Ovary (tissue), 7 donors: ENCODE measurements at regions not wholly inside any gene's neighbourhood (a gene's known extent, or its start where the extent isn't known, plus 50 kb on each side); places are given as distances from the start of the nearest gene placed in this dataset.

Source experiments
- DNase-seq, 5 donors: peaks; one replicate each; pipeline ENCODE4 v3.0.0-alpha.2; 2019 to 2020
- H3K27ac ChIP-seq, 2 donors: fragments of 200-600 bp; one replicate each; pipeline versions ENCODE4 v1.5.1 to v1.8.0; 2019 to 2022
- H3K27me3 ChIP-seq: fragments of 200-600 bp; one replicate; pipeline ENCODE4 v1.8.0; 2022
- H3K36me3 ChIP-seq: fragments of 200-600 bp; sonication (generic); one replicate; pipeline ENCODE4 v1.5.1; 2019
- H3K4me1 ChIP-seq: one replicate; pipeline ENCODE4 v1.8.1; 2013; ENCODE audit warnings: mild to moderate bottlenecking, moderate library complexity; ENCODE audit not compliant: insufficient read depth
- H3K4me3 ChIP-seq: fragments of 200-600 bp; sonication (generic); one replicate; pipeline ENCODE4 v1.5.1; 2017
- H3K9me3 ChIP-seq, 2 donors: fragments of 200-600 bp in 1 of 2; sonication (generic) in 1 of 2; one replicate each; pipeline versions ENCODE4 v1.5.1 to v1.8.1; 2013 to 2019; ENCODE audit warnings: mild to moderate bottlenecking in 1 of 2, moderate library complexity in 1 of 2
- EP300 ChIP-seq: sonication (generic); formaldehyde crosslinking; IDR thresholded peaks from one replicate; pipeline ENCODE4 v1.6.1; 2017; ENCODE audit warnings: antibody characterized with exemption
- POLR2A ChIP-seq: fragments of 450-650 bp; IDR thresholded peaks from one replicate; pipeline ENCODE4 v1.6.1; 2017; ENCODE audit warnings: antibody characterized with exemption, mild to moderate bottlenecking, moderate library complexity
- WGBS, 3 donors: extraction: QIAGEN DNeasy Blood & Tissue Kit in 1 of 3; methylation state at CpG; one replicate each; pipeline versions ENCODE4 v1.1.5 to v1.1.7; 2013 to 2017; 5-methylcytosine and 5-hydroxymethylcytosine counted together
- intact Hi-C, 4 donors: fragments of 100-400 bp; cut with DNase I; formaldehyde crosslinking; loops; one replicate each; pipeline versions ENCODE4 v1.11.0 to v1.15.1; 2022 to 2023
- TF ChIP-seq, protein P1 (sequence below), 3 donors: fragments of 450-650 bp in 2 of 3; fragments of 200-600 bp in 1 of 3; IDR thresholded peaks; one replicate each; pipeline versions ENCODE4 v1.5.1 to v1.8.0; 2016 to 2022; ENCODE audit warnings: antibody characterized with exemption in 3 of 3, mild to moderate bottlenecking in 1 of 3
- donor health status: DM: no; HTN: no; CAD: no; lungs with moderate emphysema.
- donor health status: DM: no; HTN: no; CAD: no.
- donor health status: Bipolar disorder and iron deficiency.
- donor health status: DM: no; HTN: no; CAD: no.
- donor health status: DM: yes; HTN: yes; CAD: no.

DNA sequence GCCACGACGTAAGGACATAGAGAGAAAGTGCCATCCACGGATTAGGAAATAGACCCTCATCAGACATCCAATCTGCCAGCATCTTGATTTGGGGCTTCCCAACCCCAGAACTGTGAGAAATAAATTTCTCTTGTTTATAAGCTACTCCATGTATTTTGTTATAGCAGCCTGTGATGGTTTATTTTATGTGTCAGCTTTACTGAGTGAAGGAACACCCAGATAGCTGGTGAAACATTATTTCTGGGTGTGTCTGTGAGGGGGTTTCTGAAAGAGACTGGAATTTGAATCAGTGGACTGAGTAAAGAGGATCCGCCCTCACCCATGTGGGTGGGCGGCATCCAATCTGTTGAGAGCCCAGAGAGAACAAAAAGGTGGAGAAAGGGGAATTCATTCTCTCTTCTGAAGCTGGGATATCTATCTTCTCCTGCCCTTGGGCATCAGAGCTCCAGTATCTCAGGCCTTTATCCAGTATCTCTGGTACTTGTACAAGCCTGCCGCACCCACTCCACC, 131.5 kb upstream of the ANKFN1 start:
- WGBS, 3 donors: 86 to 93% (median 91%) methylated on average over 6 of the region's 6 CpGs
- intact Hi-C loops: no loop called here

DNA sequence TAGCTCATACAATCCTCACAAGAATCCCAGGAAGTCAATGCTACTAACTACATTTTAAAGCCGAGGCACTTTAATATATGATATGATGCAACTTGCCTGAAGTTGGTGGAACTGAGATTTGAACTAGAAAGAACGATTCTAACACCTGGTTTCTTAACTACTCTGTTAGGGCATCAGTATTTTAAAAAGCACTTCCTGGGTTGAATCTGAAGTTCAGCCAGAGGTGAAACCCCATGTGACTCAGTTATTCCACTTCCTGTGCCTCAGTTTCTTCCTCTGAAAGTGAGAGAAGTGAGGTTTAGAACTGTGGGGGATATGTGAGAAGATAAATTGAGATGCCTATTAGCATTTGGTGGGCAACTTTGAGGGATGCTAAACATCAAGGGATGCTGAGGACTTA, 129.4 kb upstream of the ANKFN1 start:
- Histone ChIP-seq H3K27me3 (no peaks in the 10 kb centered on the region), H3K9me3 (no peaks in the 10 kb centered on the region), H3K4me1 (no peaks in the 10 kb centered on the region), H3K27ac (no peak overlapping the region), H3K4me3 (no peak overlapping the region), H3K36me3 (no peaks in the 10 kb centered on the region)
- intact Hi-C loops: no loop called here
- 48 to 70% (median 62%) methylated on average over 2 of the region's 2 CpGs for WGBS, 3 donors
- TF ChIP-seq POLR2A (no peak), EP300 (no peak)
- TF ChIP-seq, protein P1, sequence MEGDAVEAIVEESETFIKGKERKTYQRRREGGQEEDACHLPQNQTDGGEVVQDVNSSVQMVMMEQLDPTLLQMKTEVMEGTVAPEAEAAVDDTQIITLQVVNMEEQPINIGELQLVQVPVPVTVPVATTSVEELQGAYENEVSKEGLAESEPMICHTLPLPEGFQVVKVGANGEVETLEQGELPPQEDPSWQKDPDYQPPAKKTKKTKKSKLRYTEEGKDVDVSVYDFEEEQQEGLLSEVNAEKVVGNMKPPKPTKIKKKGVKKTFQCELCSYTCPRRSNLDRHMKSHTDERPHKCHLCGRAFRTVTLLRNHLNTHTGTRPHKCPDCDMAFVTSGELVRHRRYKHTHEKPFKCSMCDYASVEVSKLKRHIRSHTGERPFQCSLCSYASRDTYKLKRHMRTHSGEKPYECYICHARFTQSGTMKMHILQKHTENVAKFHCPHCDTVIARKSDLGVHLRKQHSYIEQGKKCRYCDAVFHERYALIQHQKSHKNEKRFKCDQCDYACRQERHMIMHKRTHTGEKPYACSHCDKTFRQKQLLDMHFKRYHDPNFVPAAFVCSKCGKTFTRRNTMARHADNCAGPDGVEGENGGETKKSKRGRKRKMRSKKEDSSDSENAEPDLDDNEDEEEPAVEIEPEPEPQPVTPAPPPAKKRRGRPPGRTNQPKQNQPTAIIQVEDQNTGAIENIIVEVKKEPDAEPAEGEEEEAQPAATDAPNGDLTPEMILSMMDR (IDR thresholded peaks at IDR 0.05): no peak
- no peak for DNase-seq

More for the DNA sequence above, 131.5 kb upstream of the ANKFN1 start:
- no peak for DNase-seq
- Histone ChIP-seq H3K4me1 (no peaks in the 10 kb centered on the region), H3K4me3 (no peak overlapping the region), H3K9me3 (no peaks in the 10 kb centered on the region), H3K27me3 (no peaks in the 10 kb centered on the region), H3K36me3 (no peaks in the 10 kb centered on the region), H3K27ac (no peak overlapping the region)
- TF ChIP-seq, protein P1 (IDR thresholded peaks at IDR 0.05): no peak
- no peak for TF ChIP-seq EP300
- TF ChIP-seq POLR2A: no peak

DNA sequence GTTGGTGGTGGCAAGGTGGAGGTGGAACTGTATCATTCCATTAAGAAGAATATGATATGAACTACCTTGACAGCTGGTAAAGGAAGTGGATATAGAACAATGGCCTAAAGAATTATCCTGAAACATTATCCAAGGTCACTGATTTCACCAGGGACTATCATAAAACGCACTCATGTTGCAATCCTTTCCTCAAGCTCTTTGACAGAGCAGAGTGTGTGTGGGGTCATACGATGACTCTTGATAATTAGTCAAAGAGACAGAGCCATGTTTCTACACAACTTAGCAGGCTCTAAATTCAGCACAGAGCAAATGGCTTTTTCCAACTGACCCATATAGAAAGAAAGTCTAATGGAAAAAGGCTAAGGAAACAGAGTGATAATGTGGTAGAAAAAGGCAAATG, 126.4 kb upstream of the ANKFN1 start:
- DNase-seq: no peak
- H3K9me3 ChIP-seq: no peaks in the 10 kb centered on the region
- no peak overlapping the region for H3K27ac ChIP-seq
- H3K4me3 ChIP-seq: no peak overlapping the region
- H3K4me1 ChIP-seq: no peaks in the 10 kb centered on the region
- no peaks in the 10 kb centered on the region for H3K27me3 ChIP-seq
- no peak for TF ChIP-seq POLR2A
- TF ChIP-seq EP300: no peak
- TF ChIP-seq, protein P1 (IDR thresholded peaks at IDR 0.05): no peak
- no peaks in the 10 kb centered on the region for H3K36me3 ChIP-seq
- WGBS, 3 donors: 38 to 65% (median 42%) methylated on average over 2 of the region's 2 CpGs
- intact Hi-C loops: no loop called here

DNA sequence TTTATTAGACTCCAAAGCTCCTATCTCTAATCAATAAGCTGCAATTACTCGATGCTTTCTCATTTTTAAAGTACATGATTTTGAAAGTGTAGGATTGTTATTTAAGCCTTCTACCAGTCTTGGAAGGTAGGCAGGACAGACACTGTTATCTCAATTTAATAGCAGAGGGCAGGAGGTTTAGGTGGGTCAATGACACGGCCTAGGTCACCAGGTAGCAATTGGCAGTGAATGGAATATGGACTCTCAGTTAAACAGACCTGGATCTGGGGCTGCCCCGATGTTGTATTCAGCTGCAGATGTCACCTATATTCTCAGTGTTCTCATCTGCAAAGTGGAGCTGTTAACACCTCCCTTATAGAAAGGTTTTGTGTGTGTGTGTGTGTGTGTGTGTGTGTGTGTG, 124.4 kb upstream of the ANKFN1 start:
- 40 to 56% (median 53%) methylated on average over 3 of the region's 3 CpGs for WGBS, 3 donors
- TF ChIP-seq EP300 (no peak), POLR2A (no peak)
- TF ChIP-seq, protein P1 (IDR thresholded peaks at IDR 0.05): no peak
- no peaks in the 10 kb centered on the region for H3K36me3 ChIP-seq
- H3K27ac ChIP-seq: no peak overlapping the region
- H3K9me3 ChIP-seq: no peaks in the 10 kb centered on the region
- no peak overlapping the region for H3K4me3 ChIP-seq
- intact Hi-C loops: no loop called here
- no peaks in the 10 kb centered on the region for H3K4me1 ChIP-seq
- no peak for DNase-seq
- H3K27me3 ChIP-seq: no peaks in the 10 kb centered on the region
